Prostate gland (tissue), 2 donors: ENCODE measurements at regions not wholly inside any gene's neighbourhood (a gene's known extent, or its start where the extent isn't known, plus 50 kb on each side); places are given as distances from the start of the nearest gene placed in this dataset.
"Not testable (repeated sequence)": the region's sequence is repeated elsewhere in the genome, so short reads cannot be mapped to it uniquely, and the experiment has no call there.

ENCODE experiments used
- POLR2A ChIP-seq: fragments of 450-650 bp; IDR thresholded peaks from one replicate; pipeline ENCODE4 v1.6.1; 2016; ENCODE audit warnings: antibody characterized with exemption, mild to moderate bottlenecking
- TF ChIP-seq, protein P1 (sequence below), 4 experiments: fragments of 200-600 bp in 2 of 4; fragments of 450-650 bp in 2 of 4; sonication (generic) in 2 of 4; IDR thresholded peaks; 1 replicate in 3 of 4; 2 replicates in 1 of 4; pipeline ENCODE4 v1.5.1; 2016 to 2019; ENCODE audit warnings: antibody characterized with exemption in 4 of 4, mild to moderate bottlenecking in 2 of 4, moderate library complexity in 2 of 4

- TF ChIP-seq, protein P1, sequence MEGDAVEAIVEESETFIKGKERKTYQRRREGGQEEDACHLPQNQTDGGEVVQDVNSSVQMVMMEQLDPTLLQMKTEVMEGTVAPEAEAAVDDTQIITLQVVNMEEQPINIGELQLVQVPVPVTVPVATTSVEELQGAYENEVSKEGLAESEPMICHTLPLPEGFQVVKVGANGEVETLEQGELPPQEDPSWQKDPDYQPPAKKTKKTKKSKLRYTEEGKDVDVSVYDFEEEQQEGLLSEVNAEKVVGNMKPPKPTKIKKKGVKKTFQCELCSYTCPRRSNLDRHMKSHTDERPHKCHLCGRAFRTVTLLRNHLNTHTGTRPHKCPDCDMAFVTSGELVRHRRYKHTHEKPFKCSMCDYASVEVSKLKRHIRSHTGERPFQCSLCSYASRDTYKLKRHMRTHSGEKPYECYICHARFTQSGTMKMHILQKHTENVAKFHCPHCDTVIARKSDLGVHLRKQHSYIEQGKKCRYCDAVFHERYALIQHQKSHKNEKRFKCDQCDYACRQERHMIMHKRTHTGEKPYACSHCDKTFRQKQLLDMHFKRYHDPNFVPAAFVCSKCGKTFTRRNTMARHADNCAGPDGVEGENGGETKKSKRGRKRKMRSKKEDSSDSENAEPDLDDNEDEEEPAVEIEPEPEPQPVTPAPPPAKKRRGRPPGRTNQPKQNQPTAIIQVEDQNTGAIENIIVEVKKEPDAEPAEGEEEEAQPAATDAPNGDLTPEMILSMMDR (IDR thresholded peaks at IDR 0.05) = not testable (repeated sequence)
- TF ChIP-seq POLR2A = not testable (repeated sequence)
These were observed 5507.7 kb upstream of the TPTE start for GRCh38 chr21:5013455-5014304.
